ENCODE measurements at regions not wholly inside any gene's neighbourhood (a gene's known extent, or its start where the extent isn't known, plus 50 kb on each side); places are given as distances from the start of the nearest gene placed in this dataset.

- no peak for TF ChIP-seq RCOR1 (IDR thresholded peaks at IDR 0.05; ENCODE audit: low read depth, low read length)
- no peak for TF ChIP-seq ESRRA (IDR thresholded peaks at IDR 0.05; ENCODE audit: borderline replicate concordance, low read length)
- no peak for TF ChIP-seq EP300 (IDR thresholded peaks at IDR 0.05)
- TF ChIP-seq ZC3H11A (IDR thresholded peaks at IDR 0.05), result no peak
- TF ChIP-seq RNF2 (IDR thresholded peaks at IDR 0.05; ENCODE audit: borderline replicate concordance, low read depth), result no peak
Observed at GRCh38 chr6:55666606-55667225, 87.7 kb upstream of the HMGCLL1 start (continued).

DNA sequence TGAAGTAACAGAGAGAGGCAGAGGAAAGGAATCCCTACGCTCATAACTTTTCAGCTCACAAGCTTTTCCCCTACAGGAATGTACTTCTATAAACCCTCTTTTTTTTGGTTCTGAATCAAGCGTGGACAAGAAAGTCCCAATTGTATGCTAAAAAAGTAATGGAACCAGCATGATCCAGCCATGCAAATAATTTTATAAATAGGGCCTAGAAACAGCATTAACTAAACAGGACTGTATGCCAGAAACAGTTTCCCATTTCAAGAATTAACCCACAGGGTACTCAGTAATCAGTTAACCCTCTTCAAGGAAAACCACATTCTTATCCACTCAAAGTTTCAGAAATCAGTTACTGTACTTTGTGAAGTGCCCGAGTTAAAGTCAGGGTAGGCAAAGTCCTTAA lies 87.0 kb upstream of the HMGCLL1 start:
- no peak overlapping the region for H3K4me3 ChIP-seq
- ChIA-PET CTCF (no interaction called here), POLR2A (no interaction called here)
- ATAC-seq, result no peak
- no peaks in the 10 kb centered on the region for H3K9me3 ChIP-seq
- DNase-seq (ENCODE audit: low read depth in 1 of 2, low spot score in 1 of 2), result no peak
- H3K4me1 ChIP-seq, result no peaks in the 10 kb centered on the region
- no peak for TF ChIP-seq CEBPB (IDR thresholded peaks at IDR 0.05)
- TF ChIP-seq KDM5A (IDR thresholded peaks at IDR 0.05), result no peak
- TF ChIP-seq GATA3 (IDR thresholded peaks at IDR 0.05; ENCODE audit: borderline replicate concordance), result no peak
- no peak for TF ChIP-seq HES2 (IDR thresholded peaks at IDR 0.05)
- TF ChIP-seq HMGXB4 (CRISPR knock-in tag; IDR thresholded peaks at IDR 0.05; ENCODE audit: borderline replicate concordance), result no peak
- no peak for TF ChIP-seq RARB (CRISPR knock-in tag; IDR thresholded peaks at IDR 0.05)
- no peak for TF ChIP-seq CHD4 (IDR thresholded peaks at IDR 0.05; ENCODE audit: borderline replicate concordance)
- no peak for TF ChIP-seq JUN (IDR thresholded peaks at IDR 0.05)
- no peak for TF ChIP-seq E2F6 (IDR thresholded peaks at IDR 0.05; ENCODE audit: borderline replicate concordance, low read depth)
- TF ChIP-seq FOSB (CRISPR knock-in tag; IDR thresholded peaks at IDR 0.05), result no peak
- H3K4me2 ChIP-seq, result no peak overlapping the region
- no peak overlapping the region for H3K27ac ChIP-seq
- no peak for FAIRE-seq
- 86% methylated on average over 3 of the region's 3 CpGs for WGBS (ENCODE audit: missing lambda C conversion rate)

DNA sequence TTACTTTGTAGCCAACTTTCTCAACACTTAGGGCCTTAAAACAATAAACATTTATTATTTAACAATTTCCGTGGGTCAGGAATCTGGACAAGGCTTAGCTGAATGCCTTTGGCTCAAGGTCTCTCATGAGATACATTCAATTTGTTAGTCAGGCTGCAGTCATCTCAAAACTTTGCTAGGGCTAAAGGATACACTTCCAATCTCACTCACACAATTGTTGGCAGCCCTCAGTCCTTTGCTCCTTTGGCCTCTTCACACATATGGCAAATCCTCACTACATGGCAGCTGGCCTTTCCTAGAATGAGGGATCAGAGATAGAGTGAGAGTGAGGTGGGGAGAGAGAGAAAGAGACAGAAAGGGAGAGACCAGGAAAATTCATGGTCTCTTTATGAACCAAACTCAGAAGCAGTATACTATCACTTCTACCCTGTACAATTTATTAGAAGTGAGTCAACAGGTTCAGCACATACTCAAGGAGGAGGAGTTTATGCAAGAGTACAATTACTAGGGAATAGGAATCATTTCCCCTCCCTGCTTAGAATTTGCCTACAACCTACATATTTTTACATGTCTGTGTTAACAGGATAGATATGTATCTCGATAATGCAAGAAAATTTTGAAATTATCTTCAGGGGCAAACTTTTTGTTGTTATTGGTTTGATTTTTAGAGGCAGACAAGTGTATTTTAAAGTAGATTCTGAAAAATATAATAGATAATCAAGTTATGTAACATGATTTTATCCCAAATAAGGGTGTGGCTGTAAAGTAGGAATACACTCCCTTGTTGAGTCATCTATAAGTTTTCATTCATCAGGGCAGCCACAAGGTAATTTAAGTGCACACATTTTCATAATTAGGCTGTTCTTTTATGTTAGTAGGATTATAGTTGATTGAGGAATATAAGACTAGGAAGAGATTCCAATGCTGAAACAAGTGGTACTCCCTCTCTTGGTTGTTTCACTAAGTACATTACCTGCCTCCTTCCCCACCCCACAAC lies 85.9 kb upstream of the HMGCLL1 start:
- H3K4me2 ChIP-seq, result no peak overlapping the region
- 57% methylated on average over 2 of the region's 2 CpGs for WGBS (ENCODE audit: missing lambda C conversion rate)
- ATAC-seq, result no peak
- no peak overlapping the region for H3K4me3 ChIP-seq
- ChIA-PET CTCF (no interaction called here), POLR2A (no interaction called here)
- FAIRE-seq, result no peak
- TF ChIP-seq MYC (IDR thresholded peaks at IDR 0.05; ENCODE audit: borderline replicate concordance, low read length), result no peak
- no peak for TF ChIP-seq CHD2 (IDR thresholded peaks at IDR 0.05; ENCODE audit: low read length, partially characterized antibody)
- TF ChIP-seq BHLHE40 (IDR thresholded peaks at IDR 0.05; ENCODE audit: low read depth, low read length), result no peak
- TF ChIP-seq KDM1A (IDR thresholded peaks at IDR 0.05; ENCODE audit: low read depth), result no peak
- no peak for DNase-seq (ENCODE audit: low read depth in 1 of 2, low spot score in 1 of 2)
- no peaks in the 10 kb centered on the region for H3K9me3 ChIP-seq
- no peaks in the 10 kb centered on the region for H3K4me1 ChIP-seq
- no peak overlapping the region for H3K27ac ChIP-seq
